SK-N-DZ (cell line): ENCODE measurements at regions not wholly inside any gene's neighbourhood (a gene's known extent, or its start where the extent isn't known, plus 50 kb on each side); places are given as distances from the start of the nearest gene placed in this dataset.
"Not testable (repeated sequence)": the region's sequence is repeated elsewhere in the genome, so short reads cannot be mapped to it uniquely, and the experiment has no call there.

Experiments used
- DNase-seq: peaks from one replicate; pipeline ENCODE4 v3.0.0-alpha.2; 2015; ENCODE audit warnings: low spot score

DNA sequence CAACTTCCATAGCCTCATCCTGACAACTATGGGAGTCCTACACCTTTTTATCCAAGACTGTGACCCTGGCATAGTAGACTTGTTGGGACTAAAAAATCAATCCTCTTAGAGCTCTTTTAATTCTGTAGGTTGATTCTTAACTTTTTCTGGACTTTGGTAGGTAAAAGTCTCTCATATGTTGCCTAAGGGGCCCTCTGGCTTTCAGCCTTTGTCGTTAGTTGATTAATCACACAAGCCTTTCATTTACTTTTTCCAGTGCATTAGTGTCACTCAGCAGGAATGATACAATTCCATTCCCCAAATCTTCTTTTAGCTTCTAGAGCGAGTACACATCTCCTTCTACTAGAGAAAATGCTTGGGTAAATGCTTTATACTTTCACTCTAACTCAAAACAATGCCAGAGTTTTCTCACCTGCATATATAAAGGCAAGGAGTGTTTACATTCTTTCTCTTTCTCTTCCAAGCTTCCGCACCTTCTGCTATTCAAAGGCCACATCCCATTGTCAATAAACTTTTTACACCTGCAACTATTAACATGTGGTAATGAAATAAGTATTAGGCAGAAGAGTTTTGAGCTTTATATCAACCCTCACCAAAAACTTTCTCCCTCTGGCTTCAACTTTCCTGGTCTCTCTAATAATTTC lies 516.6 kb downstream of the FAM181B start:
- DNase-seq = no peak

DNA sequence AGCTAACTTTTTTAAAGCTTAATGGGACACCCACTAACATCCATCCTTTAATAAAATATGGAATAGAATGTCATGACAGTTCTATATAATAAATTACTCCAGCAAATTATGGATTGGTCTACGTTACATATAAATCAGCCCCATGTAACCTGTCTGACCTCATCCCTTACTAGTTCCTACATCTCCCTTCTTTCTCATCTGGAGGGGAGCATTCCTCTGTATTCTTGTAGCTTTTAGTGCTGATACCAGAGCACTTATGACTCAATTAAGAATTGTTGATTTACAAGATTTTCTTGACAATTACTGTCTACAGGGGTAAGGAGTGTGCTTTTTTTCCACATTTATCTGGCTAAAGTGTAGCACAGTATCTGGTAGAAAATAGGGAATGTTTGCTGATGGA lies 523.7 kb downstream of the FAM181B start:
- DNase-seq = no peak

DNA sequence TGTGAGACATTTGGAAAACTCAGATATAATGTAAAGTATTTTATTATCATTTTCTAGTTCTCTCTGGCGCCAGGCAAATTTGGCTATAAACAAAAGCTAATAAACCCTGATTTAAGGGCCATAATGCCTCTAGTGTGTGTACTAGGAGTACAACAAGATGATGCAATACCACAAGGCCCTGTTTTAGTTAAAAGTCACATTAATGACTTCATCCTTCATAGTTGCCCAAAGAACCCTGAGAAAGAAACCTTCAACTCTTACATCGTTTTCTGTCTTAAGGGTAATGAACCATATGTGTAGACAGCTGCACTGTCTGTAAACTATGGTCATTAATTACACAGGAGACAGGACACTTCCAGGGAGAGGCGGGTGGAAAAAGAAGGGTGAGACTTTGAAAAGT lies 538.4 kb downstream of the FAM181B start:
- DNase-seq = no peak

DNA sequence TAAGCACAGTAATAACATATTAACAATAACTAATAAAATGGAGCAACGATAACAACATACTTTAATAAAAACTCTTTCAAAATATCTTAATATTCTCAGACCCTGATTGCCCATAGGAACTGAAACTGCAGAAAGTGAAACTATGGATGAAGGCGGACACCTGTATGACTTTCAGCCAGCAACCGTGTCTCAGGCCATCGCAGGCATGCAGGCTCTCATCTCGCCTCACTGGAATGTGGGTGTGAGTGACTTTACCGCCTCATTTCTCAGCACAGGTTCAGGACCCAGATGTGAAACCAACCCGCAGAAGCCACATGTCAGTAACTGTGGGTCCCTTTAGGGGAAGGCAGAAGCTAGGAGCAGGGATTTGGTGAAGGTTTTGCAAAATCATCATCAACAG lies 539.1 kb downstream of the FAM181B start:
- DNase-seq = no peak

DNA sequence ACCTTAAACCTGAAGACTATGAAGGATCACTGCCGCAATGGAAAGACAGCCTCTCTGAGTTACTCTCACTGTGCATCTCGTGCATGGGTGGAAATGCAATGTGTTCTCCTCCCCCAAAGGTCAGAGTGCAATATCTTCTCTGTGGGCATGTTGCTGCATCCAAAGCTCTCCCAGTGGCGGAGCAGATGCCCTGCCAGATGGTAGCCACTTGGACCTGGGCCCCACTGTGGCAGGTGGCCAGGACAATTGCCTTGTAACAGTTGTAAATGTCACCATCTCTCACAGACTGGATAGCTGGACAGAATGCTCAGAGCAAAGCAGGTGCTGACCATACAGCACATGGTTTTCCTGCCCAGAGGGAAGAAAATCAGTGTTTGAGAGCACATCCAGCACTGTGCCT lies 542.0 kb downstream of the FAM181B start:
- peak; percentile 14 for DNase-seq

DNA sequence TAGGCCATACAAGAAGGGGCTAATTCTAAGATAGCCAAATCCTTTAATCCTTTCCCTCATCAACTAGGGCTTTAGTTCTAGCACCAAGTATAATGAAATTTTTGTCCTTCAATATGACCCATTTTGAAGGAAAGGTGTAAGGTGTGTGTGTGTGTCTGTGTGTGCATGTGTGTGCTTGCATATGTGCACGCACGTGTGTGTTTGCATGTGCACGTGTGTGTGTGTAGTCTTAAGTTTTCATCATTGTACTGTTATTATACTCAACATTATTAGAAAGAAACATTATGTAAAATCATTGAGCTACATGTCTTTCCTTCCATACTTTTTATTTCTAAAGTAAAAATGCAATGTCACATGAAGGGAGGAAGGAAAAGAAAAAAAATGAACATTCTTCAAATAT lies 547.7 kb downstream of the FAM181B start:
- DNase-seq = no peak

DNA sequence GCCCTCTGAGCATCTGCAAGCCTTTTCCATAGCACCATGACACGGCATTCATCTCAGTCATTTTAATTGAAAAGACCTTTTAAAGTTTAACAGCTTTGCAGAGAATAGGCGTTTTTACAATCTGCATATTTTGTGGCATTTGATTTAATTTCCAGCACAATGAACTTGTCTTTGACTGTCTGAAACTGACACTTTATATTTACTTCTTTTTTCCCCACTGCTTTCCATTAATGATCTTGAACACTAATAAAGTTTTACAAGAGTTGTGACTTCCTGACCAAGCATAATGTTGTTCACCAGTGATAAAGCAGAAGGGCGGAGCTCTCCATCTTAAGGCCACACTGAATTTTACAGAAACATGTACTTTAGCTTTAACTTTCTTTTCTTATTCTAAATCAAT lies 548.7 kb downstream of the FAM181B start:
- no peak for DNase-seq

DNA sequence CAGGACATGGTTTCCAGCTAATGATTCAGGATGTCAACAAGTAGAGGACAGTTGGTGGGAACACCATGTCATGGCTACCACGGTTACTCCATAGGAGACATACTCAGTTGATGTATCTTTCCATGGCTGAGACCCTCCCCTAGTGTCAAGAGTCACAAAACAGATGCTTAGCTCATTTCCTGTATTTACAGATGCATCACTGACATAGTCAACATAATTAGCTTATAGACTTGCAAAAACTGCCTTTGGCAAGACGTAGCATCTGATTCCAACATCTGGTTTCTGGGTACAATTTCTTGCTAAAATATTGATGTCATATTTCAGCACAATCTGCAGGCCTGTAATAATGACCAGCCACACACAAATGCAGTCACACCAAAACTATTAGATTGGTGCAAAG lies 550.3 kb downstream of the FAM181B start:
- no peak for DNase-seq

DNA sequence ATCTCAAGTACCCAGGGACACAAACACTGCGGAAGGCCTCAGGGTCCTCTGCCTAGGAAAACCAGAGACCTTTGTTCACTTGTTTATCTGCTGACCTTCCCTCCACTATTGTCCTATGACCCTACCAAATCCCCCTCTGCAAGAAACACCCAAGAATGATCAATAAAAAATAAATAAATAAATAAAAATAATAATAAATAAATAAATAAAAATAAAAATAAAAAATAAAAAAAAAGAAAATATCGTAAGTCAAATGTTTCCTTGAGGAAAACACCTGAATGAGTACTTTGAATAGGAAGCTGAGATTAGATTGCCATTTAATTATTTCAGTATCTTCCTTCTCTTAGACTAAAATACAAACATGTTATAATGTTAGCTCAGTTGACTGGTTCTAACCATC lies 551.0 kb downstream of the FAM181B start:
- DNase-seq = not testable (repeated sequence)

DNA sequence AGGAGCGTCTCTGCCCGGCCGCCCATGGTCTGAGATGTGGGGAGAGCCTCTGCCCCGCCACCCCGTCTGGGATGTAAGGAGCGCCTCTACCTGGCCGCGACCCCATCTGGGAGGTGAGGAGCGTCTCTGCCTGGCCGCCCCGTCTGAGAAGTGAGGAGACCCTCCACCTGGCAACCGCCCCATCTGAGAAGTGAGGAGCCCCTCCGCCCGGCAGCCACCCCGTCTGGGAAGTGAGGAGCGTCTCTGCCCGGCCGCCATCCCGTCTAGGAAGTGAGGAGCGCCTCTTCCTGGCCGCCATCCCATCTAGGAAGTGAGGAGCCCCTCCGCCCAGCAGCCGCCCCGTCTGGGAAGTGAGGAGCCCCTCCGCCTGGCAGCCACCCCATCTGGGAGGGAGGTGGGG lies 551.9 kb downstream of the FAM181B start:
- DNase-seq = not testable (repeated sequence)

DNA sequence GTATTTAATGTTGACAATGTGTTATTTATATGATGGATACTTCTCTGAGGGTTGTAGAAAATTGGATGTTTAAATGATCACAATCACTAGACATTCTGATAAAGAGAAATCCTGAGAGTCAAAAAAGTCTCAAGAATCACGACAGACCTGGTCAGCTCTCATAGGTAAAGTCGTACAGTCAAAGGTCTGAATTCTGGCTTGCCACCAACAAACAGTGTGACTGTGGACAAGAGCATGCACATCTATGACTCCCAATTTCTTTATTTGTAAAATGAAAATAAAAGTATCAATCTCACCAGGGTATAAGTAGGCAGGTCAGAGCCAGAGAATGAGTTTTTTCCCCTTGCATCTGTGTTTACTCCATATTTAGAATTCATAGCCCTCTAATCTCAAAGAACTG lies 556.7 kb downstream of the FAM181B start:
- DNase-seq = no peak

DNA sequence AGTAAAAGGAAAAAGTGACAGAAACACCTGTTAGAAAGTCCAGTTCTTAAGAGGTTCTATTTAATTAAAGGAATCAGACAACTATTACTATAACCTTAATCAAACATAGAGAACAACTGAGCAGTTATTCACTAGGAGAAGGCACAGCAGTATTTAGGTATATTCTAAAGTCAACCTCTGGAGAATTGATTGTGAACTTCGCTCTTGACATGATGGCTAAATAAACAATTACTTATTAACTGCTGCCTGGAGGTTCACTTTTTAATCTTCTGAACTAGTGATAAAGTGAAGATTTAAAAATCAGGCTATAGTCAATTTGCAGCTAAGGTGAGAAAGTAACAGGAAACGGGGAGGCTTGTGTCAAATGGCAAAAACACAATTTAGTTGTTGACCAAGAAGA lies 557.3 kb downstream of the FAM181B start:
- DNase-seq = no peak

DNA sequence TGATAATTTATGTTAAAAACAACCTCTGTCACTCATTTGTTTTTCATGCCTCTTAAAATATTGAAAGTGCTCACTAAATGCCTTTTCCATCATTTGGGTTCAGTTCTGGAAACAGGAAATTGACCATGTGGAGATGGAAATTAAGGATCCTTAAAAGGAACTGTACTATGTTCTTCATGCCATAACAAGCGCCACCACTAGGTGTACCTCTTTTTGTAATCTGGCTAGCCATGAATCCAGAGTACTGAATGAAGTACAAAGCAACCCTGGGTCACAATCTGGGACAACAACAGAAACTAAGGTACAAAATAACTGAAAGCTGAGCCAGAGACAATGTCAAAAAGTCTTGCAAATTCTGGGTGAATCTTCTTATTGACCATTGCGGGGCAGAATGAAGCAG lies 559.1 kb downstream of the FAM181B start:
- DNase-seq = no peak

DNA sequence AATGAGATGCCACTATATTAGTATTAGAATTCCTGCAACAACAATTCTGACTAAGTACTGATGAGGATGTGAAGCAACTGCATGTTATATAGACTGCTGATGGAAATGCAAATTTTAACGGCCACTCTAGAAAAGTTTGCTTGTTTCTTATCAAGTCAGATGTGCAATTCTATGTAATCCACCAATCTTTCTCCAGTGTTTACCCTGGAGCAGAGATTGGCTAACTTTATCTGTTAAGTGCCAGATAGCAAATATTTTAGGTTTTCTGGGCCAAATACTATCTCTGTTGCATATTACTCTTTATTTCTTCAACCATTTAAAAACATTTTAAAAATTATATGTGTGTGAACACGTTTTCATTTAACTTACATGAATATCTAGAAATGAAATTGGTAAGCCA lies 586.9 kb downstream of the FAM181B start:
- no peak for DNase-seq

DNA sequence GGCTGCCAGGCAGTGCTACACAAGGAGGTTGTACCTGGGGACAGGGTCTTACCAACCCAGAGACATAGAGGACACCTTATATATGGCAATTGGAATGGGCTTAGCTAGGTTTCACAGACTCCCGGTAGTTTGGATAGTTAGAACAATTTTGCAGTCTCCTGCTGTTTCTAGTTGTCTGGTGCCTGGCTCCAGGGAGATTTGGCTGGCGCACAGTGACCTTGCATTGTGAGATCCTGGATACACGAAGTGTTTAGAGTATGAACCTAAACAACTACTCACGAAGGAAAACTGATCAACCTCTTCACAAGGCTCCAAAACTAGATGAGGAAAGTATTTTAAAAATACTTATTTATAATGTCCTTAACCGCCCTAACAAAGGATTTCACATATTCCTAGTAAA lies 614.7 kb downstream of the FAM181B start:
- no peak for DNase-seq

DNA sequence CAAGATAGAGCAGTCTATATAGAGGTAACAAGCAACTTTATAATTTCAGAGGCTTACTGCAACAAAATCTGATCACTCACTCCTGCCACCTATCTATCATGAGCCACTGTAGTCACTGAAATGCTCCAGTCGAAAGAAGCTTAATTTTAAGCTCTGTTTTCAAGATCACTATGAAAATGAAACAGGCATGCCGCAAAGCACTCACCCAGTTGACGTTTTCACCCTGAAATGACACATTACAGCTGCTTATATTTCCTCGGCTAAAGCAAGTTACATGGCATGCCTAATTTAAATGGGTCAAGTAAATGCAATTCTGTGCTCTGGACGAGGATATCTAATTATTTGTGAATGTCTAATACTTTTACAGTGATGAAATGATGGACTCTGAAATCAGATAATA lies 616.3 kb downstream of the FAM181B start:
- no peak for DNase-seq

DNA sequence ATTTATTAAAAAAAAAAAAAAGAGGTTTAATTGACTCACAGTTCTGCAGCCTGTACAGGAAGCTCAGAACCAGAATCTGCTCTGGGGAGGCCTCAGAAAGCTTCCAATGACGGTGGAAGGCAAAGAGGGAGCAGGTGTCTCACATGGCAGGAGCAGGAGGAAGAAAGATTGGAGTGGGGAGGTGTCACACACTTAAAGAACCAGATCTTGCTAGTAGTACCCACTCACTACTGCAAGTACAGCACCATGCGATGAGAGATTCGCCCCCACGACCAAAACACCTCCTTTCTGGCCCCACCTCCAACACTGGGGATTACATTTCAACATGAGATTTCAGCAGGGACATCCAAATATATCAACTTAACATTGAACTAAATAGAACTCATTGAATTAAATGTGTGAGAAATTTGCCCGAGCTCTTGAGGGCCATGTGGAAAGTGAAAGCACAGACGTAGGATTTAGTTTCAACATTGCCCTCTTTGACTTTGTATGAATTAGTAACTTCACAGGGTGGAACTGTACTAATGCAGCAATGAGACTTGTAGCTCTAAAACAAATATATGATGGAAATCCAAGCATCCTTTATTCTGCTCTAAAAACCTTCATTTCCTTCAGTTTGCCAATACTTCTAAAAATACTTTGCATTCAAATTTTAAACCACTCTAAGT lies 628.2 kb downstream of the FAM181B start:
- DNase-seq = no peak

DNA sequence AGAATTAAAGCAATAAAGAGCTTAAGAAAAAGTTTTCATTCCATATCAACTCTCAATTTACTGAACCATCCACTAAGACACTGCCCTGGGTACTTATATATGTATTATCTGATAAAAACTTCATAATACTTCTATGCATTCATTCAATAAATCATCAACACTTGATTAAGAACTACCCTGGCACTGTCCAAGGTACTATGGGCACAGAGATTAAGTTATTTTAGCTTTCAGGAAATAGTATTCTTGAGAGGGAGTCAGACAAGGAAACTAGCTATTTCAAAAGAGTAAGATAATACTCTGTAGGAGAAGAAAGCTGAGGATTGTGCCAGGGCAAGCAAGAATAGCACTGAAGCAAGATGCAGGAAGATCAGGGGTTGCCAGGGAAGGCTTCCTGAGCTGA lies 640.8 kb downstream of the FAM181B start:
- DNase-seq = no peak

DNA sequence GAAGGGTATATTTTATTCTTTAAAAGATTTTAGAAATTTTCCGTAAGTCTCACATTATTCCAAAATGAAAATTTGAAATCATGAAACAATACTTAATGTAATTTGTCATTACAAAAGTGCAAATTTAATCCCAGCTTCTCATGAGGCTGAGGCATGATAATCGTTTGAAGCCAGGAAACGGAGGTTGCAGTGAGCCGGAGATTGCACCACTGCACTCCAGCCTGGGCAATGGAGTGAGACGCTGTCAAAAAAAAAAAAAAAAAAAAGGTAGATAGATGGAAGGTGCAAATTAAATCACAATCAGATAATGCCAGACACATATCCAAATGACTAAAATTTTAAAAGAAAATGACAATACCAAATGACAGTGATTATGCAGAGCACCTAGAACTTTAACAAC lies 644.2 kb downstream of the FAM181B start:
- no peak for DNase-seq

DNA sequence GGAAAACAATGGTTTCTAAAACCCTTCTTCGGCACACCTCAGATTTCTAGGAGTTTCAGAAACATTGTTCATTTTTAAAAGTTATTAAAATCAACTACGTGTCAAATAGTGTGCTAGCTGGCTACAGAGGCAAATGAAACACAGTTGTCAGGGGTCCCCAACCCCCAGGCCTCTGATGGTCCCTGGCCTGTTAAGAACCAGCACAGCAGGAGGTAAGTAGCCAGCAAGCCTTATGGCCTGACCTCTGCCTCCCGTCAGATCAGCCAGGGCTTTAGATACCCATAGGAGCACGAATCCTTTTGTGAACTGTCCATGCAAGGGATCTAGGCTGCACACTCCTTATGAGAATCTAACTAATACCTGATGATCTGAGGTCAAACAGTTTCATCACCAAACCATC lies 648.2 kb downstream of the FAM181B start:
- DNase-seq = no peak

DNA sequence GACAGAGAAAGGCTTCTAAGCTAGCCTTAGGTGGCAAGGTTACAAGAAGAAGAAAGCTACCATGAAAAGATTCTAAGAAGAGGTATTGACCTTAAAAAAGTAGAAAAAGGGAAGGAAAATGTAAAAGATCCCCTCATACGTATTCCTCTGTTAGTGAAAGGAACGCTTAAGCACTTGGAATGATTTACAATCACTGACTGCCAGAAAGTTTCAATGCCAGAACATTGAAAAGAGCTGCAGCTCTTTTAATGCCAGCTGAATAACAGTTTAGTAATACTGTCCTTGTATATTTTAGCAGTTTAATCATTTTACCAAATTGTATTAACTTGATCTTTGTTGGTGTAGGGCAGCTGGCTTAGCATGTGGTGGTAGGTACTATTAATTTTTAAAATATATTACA lies 650.7 kb downstream of the FAM181B start:
- no peak for DNase-seq

DNA sequence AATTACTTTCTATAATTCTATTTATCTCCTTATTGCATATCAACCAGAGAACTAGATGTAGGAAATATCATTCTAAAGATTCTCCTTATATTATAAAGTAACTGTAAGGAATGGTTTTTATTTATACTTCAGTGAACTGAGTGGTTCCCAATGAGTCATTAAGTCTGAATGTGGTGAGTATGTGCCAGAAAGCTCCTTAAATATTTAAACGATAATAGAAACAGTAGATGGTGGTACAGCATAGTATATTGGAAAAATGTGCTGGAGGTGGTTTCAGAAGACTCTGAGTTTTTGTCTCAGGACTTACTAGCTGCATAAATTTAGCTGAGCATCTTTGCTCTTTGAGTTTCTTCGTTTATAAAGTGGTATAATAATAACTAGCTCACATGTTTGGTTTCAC lies 653.5 kb downstream of the FAM181B start:
- DNase-seq = no peak

DNA sequence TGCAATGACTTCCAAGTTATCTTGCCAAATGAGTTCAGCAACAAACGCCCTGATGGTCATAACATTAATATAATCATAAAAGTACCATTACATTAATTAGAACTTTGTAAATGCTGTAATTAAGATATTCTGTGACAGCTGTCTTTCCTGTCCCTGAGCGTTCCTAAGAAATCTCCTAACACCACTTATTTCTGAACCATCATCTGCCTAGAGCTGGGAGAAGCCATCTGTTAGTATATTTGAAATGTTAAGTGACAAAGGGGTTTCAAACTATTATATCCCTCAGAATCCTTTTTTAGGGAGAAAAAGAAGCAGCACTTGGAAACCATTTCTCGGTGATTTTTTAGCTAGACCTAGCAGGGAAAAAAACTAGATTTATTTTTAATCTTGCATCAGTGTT lies 657.5 kb downstream of the FAM181B start:
- DNase-seq = no peak

DNA sequence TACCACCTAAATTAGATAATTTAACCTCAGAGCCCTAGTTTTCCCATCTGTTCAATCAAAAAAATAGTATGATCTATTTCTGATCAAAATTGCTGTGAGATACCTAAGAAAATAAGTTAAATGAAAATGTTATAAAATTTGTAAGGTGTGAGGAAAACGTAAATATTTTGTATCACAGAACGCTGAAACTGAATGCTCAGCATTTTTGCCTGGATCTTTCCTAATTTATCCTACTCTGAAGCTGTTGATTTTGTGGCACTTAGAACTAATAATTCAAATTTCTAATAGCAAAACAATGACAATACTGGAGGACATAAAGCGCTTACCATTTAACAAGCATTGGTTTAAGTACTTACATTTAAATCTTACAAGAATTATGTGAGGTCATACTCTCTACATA lies 674.2 kb downstream of the FAM181B start:
- DNase-seq = no peak
